Activated CD4-positive, alpha-beta T cell treated with anti-CD3 and anti-CD28 coated beads for 36 hours (primary cell): ENCODE measurements at regions not wholly inside any gene's neighbourhood (a gene's known extent, or its start where the extent isn't known, plus 50 kb on each side); places are given as distances from the start of the nearest gene placed in this dataset.

ENCODE experiments used
- ATAC-seq: fragments of 200-7000 bp; cut with Tn5 transposase; one replicate; pipeline ENCODE4 v1.10.0; 2021; ENCODE audit warnings: mild to moderate bottlenecking, moderate library complexity
- CTCF ChIA-PET: fragments of 350-600 bp; sonication (Branson Sonifier 250); formaldehyde crosslinking; loops from one replicate; lab custom pipeline; 2021; ENCODE audit warnings: antibody characterized with exemption; lab: Charles Lee
- POLR2A ChIA-PET: fragments of 350-600 bp; sonication (Branson Sonifier 250); formaldehyde crosslinking; loops from one replicate; lab custom pipeline; 2021; ENCODE audit warnings: antibody characterized with exemption, inconsistent platforms; lab: Charles Lee
- DNase-seq: peaks from one replicate; pipeline ENCODE4 v3.0.0-alpha.2; 2020
- H3K27ac Mint-ChIP-seq: one replicate; pipeline ENCODE4 v1.8.0; 2021; ENCODE audit warnings: mixed read lengths
- H3K27me3 Mint-ChIP-seq: one replicate; pipeline ENCODE4 v1.8.0; 2021; ENCODE audit warnings: mixed read lengths
- H3K36me3 Mint-ChIP-seq: one replicate; pipeline ENCODE4 v1.8.0; 2021; ENCODE audit warnings: low read depth, mixed read lengths
- H3K4me1 Mint-ChIP-seq: one replicate; pipeline ENCODE4 v1.8.0; 2021; ENCODE audit warnings: mixed read lengths
- H3K4me3 Mint-ChIP-seq: one replicate; pipeline ENCODE4 v1.8.0; 2021; ENCODE audit warnings: mild to moderate bottlenecking, moderate library complexity, mixed read lengths
- H3K9me3 Mint-ChIP-seq: one replicate; pipeline ENCODE4 v1.8.0; 2021; ENCODE audit warnings: low read depth, mixed read lengths
- intact Hi-C, 2 experiments: fragments of 100-400 bp; cut with DNase I in 1 of 2; cut with micrococcal nuclease in 1 of 2; formaldehyde crosslinking; loops; one replicate each; pipeline versions ENCODE4 v1.14.2 to v1.15.1; 2022 to 2024; cut with DNase I, micrococcal nuclease

- DNase-seq = no peak
- H3K36me3 Mint-ChIP-seq = no peaks in the 10 kb centered on the region
- POLR2A ChIA-PET = no interaction called here
- H3K27ac Mint-ChIP-seq = no peak overlapping the region
- H3K27me3 Mint-ChIP-seq = no peaks in the 10 kb centered on the region
- no peaks in the 10 kb centered on the region for H3K4me1 Mint-ChIP-seq
- H3K9me3 Mint-ChIP-seq = no peaks in the 10 kb centered on the region
- no peak for ATAC-seq
- CTCF ChIA-PET = no interaction called here
- intact Hi-C loops = no loop called here
- no peak overlapping the region for H3K4me3 Mint-ChIP-seq
Measured at GRCh38 chr2:145558617-145559350, 1038.9 kb upstream of the ZEB2 start.

- CTCF ChIA-PET = no interaction called here
- POLR2A ChIA-PET = no interaction called here
Measured at GRCh38 chr2:145555360-145555759, 1035.4 kb upstream of the ZEB2 start.

GRCh38 chr2:145551686-145552085 is 1031.8 kb upstream of the ZEB2 start:
- Mint-ChIP-seq H3K27ac (no peak overlapping the region), H3K36me3 (no peaks in the 10 kb centered on the region), H3K9me3 (no peaks in the 10 kb centered on the region), H3K4me1 (no peaks in the 10 kb centered on the region), H3K27me3 (peaks cover 2% of the 10 kb centered on the region), H3K4me3 (no peak overlapping the region)
- ChIA-PET POLR2A (no interaction called here), CTCF (interaction anchor here (0.5 kb wide), 1 partner anchor 11 kb away, joined by 3 read pairs; no protein-coding TSS in a partner anchor)
- intact Hi-C loops = no loop called here
- DNase-seq (no peak), ATAC-seq (no peak)

More at GRCh38 chr2:145555360-145555759, 1035.4 kb upstream of the ZEB2 start:
- DNase-seq (no peak), ATAC-seq (no peak)
- Mint-ChIP-seq H3K4me3 (no peak overlapping the region), H3K36me3 (no peaks in the 10 kb centered on the region), H3K27me3 (no peaks in the 10 kb centered on the region), H3K4me1 (no peaks in the 10 kb centered on the region), H3K27ac (no peak overlapping the region), H3K9me3 (no peaks in the 10 kb centered on the region)
- intact Hi-C loops = no loop called here

GRCh38 chr2:145548479-145548878 is 1028.6 kb upstream of the ZEB2 start:
- intact Hi-C loops = no loop called here
- ChIA-PET POLR2A (no interaction called here), CTCF (no interaction called here)
- Mint-ChIP-seq H3K9me3 (no peaks in the 10 kb centered on the region), H3K36me3 (no peaks in the 10 kb centered on the region), H3K27ac (no peak overlapping the region), H3K4me1 (no peaks in the 10 kb centered on the region), H3K27me3 (peaks cover 2% of the 10 kb centered on the region), H3K4me3 (no peak overlapping the region)
- ATAC-seq (no peak), DNase-seq (no peak)

GRCh38 chr2:145547620-145548019 is 1027.7 kb upstream of the ZEB2 start:
- DNase-seq (no peak), ATAC-seq (no peak)
- no peak overlapping the region for H3K27ac Mint-ChIP-seq
- ChIA-PET CTCF (no interaction called here), POLR2A (no interaction called here)
- H3K36me3 Mint-ChIP-seq = no peaks in the 10 kb centered on the region
- no peak overlapping the region for H3K4me3 Mint-ChIP-seq
- H3K27me3 Mint-ChIP-seq = peaks cover 2% of the 10 kb centered on the region
- intact Hi-C loops = no loop called here
- no peaks in the 10 kb centered on the region for H3K4me1 Mint-ChIP-seq
- H3K9me3 Mint-ChIP-seq = no peaks in the 10 kb centered on the region

GRCh38 chr2:145546091-145546490 is 1026.2 kb upstream of the ZEB2 start:
- Mint-ChIP-seq H3K27me3 (peaks cover 2% of the 10 kb centered on the region), H3K9me3 (no peaks in the 10 kb centered on the region), H3K4me3 (no peak overlapping the region), H3K4me1 (no peaks in the 10 kb centered on the region), H3K27ac (no peak overlapping the region), H3K36me3 (no peaks in the 10 kb centered on the region)
- DNase-seq (no peak), ATAC-seq (no peak)
- intact Hi-C loops = no loop called here
- POLR2A ChIA-PET = no interaction called here
- CTCF ChIA-PET = no interaction called here

- no peak for ATAC-seq
- no peaks in the 10 kb centered on the region for H3K4me1 Mint-ChIP-seq
Measured at GRCh38 chr2:145543856-145544255, 1023.9 kb upstream of the ZEB2 start.

GRCh38 chr2:145543155-145543554 is 1023.2 kb upstream of the ZEB2 start:
- H3K4me3 Mint-ChIP-seq = no peak overlapping the region
- H3K36me3 Mint-ChIP-seq = no peaks in the 10 kb centered on the region
- ChIA-PET POLR2A (no interaction called here), CTCF (no interaction called here)
- DNase-seq (no peak), ATAC-seq (no peak)
- intact Hi-C loops = no loop called here
- no peaks in the 10 kb centered on the region for H3K4me1 Mint-ChIP-seq
- no peak overlapping the region for H3K27ac Mint-ChIP-seq
- H3K27me3 Mint-ChIP-seq = peaks cover 2% of the 10 kb centered on the region
- H3K9me3 Mint-ChIP-seq = no peaks in the 10 kb centered on the region

More at GRCh38 chr2:145543856-145544255, 1023.9 kb upstream of the ZEB2 start:
- no peak overlapping the region for H3K4me3 Mint-ChIP-seq
- H3K27me3 Mint-ChIP-seq = peaks cover 2% of the 10 kb centered on the region
- no peaks in the 10 kb centered on the region for H3K9me3 Mint-ChIP-seq
- intact Hi-C loops = no loop called here
- no peaks in the 10 kb centered on the region for H3K36me3 Mint-ChIP-seq
- no peak overlapping the region for H3K27ac Mint-ChIP-seq
- POLR2A ChIA-PET = no interaction called here
- no peak for DNase-seq
- CTCF ChIA-PET = no interaction called here

- no peak overlapping the region for H3K4me3 Mint-ChIP-seq
- intact Hi-C loops = no loop called here
- no peaks in the 10 kb centered on the region for H3K4me1 Mint-ChIP-seq
- CTCF ChIA-PET = interaction anchor here (0.7 kb wide), 1 partner anchor 11 kb away, joined by 3 read pairs; no protein-coding TSS in a partner anchor
- ATAC-seq = no peak
- H3K9me3 Mint-ChIP-seq = no peaks in the 10 kb centered on the region
- DNase-seq = no peak
- H3K36me3 Mint-ChIP-seq = no peaks in the 10 kb centered on the region
- POLR2A ChIA-PET = no interaction called here
- no peak overlapping the region for H3K27ac Mint-ChIP-seq
- H3K27me3 Mint-ChIP-seq = no peaks in the 10 kb centered on the region
Measured at GRCh38 chr2:145541028-145541427, 1021.1 kb upstream of the ZEB2 start.

- POLR2A ChIA-PET = no interaction called here
- CTCF ChIA-PET = no interaction called here
- Mint-ChIP-seq H3K4me3 (no peak overlapping the region), H3K9me3 (no peaks in the 10 kb centered on the region), H3K4me1 (no peaks in the 10 kb centered on the region), H3K27me3 (no peaks in the 10 kb centered on the region), H3K27ac (no peak overlapping the region), H3K36me3 (no peaks in the 10 kb centered on the region)
- DNase-seq = no peak
- no peak for ATAC-seq
- intact Hi-C loops = no loop called here
Measured at GRCh38 chr2:145538661-145539350, 1018.9 kb upstream of the ZEB2 start.

- Mint-ChIP-seq H3K27ac (no peak overlapping the region), H3K4me3 (no peak overlapping the region), H3K36me3 (no peaks in the 10 kb centered on the region), H3K4me1 (no peaks in the 10 kb centered on the region), H3K27me3 (no peaks in the 10 kb centered on the region), H3K9me3 (no peaks in the 10 kb centered on the region)
- no peak for DNase-seq
- ATAC-seq = no peak
- ChIA-PET POLR2A (interaction anchor here (0.7 kb wide), 1 partner anchor 438 kb away, joined by 3 read pairs; no protein-coding TSS in a partner anchor), CTCF (no interaction called here)
- intact Hi-C loops = no loop called here
Measured at GRCh38 chr2:145530653-145531052, 1010.7 kb upstream of the ZEB2 start.

GRCh38 chr2:145524836-145525235 is 1004.9 kb upstream of the ZEB2 start:
- POLR2A ChIA-PET = no interaction called here
- intact Hi-C loops = no loop called here
- DNase-seq (no peak), ATAC-seq (no peak)
- Mint-ChIP-seq H3K4me3 (no peak overlapping the region), H3K27me3 (no peaks in the 10 kb centered on the region), H3K36me3 (no peaks in the 10 kb centered on the region), H3K27ac (no peak overlapping the region), H3K9me3 (peaks cover 2% of the 10 kb centered on the region), H3K4me1 (no peaks in the 10 kb centered on the region)
- CTCF ChIA-PET = no interaction called here
